Body of pancreas (tissue), 4 donors: ENCODE measurements at regions not wholly inside any gene's neighbourhood (a gene's known extent, or its start where the extent isn't known, plus 50 kb on each side); places are given as distances from the start of the nearest gene placed in this dataset.
"Not testable (repeated sequence)": the region's sequence is repeated elsewhere in the genome, so short reads cannot be mapped to it uniquely, and the experiment has no call there.

Source experiments
- ATAC-seq: fragments of 150-250 bp; one replicate; pipeline ENCODE4 v1.9.1; 2016
- DNase-seq, 4 donors: peaks; one replicate each; pipeline ENCODE4 v3.0.0-alpha.2; 2019
- H3K27ac ChIP-seq, 4 donors: fragments of 200-600 bp; sonication (generic); 1 replicate in 3 of 4; 2 replicates in 1 of 4; pipeline versions ENCODE4 v1.5.1 to v1.6.1; 2016 to 2019; ENCODE audit warnings: mild to moderate bottlenecking in 1 of 4, mixed read lengths in 1 of 4, moderate library complexity in 1 of 4
- H3K27me3 ChIP-seq, 2 donors: fragments of 200-600 bp; sonication (generic); one replicate each; pipeline ENCODE4 v1.6.0; 2016; ENCODE audit warnings: mild to moderate bottlenecking in 1 of 2
- H3K36me3 ChIP-seq, 2 donors: fragments of 200-600 bp; sonication (generic); replicated peaks in 1 of 2; 2 replicates each; pipeline ENCODE4 v1.5.1; 2016; ENCODE audit warnings: low read depth in 2 of 2; ENCODE audit not compliant: insufficient read depth in 1 of 2
- H3K4me1 ChIP-seq: fragments of 200-600 bp; sonication (generic); one replicate; pipeline ENCODE4 v1.6.0; 2016
- H3K4me3 ChIP-seq, 2 donors: fragments of 200-600 bp; sonication (generic); 1 replicate in 1 of 2; 2 replicates in 1 of 2; pipeline ENCODE4 v1.5.1; 2016 to 2019
- H3K9me3 ChIP-seq, 3 donors: fragments of 200-600 bp; sonication (generic); 1 replicate in 2 of 3; 2 replicates in 1 of 3; pipeline ENCODE4 v1.5.1; 2016
- POLR2A ChIP-seq, 3 donors: fragments of 450-650 bp; IDR thresholded peaks; one replicate each; pipeline ENCODE4 v1.6.1; 2016; ENCODE audit warnings: antibody characterized with exemption in 3 of 3, mild to moderate bottlenecking in 2 of 3
- WGBS, 2 donors: methylation state at CpG; one replicate each; pipeline ENCODE4 v1.1.5; 2017; 5-methylcytosine and 5-hydroxymethylcytosine counted together
- intact Hi-C: fragments of 100-400 bp; cut with DNase I; formaldehyde crosslinking; loops from one replicate; pipeline ENCODE4 v1.15.1; 2023
- TF ChIP-seq, protein P1 (sequence below), 7 experiments: fragments of 450-650 bp in 4 of 7; fragments of 200-600 bp in 3 of 7; sonication (generic) in 3 of 7; IDR thresholded peaks; one replicate each; pipeline ENCODE4 v1.5.1; 2016 to 2019; ENCODE audit warnings: antibody characterized with exemption in 7 of 7

DNA sequence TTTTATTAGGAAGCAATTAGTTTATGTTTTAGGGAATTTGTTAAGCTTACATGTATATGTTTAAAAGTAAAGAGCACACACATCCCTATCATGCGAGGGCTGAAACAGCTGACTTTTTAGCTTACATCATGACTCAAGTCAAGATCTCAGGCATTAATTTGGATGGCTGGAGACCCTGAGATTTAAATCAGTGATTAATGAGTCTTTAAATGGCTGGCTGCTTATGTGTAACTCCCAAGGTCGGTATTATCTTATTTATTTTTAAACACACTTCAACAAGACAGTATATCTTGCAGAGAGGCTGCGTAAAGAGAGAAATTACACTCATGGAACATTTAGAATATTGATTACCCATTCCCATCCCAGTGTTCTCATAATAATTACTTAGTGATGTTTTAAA is 169.4 kb downstream of the KBTBD8 start:
- WGBS, 2 donors, result 18 to 25% methylated on average over 3 of the region's 3 CpGs
- H3K4me1 ChIP-seq, result no peaks in the 10 kb centered on the region
- intact Hi-C loops, result no loop called here
- H3K9me3 ChIP-seq, result no peaks in the 10 kb centered on the region
- DNase-seq (no peak), ATAC-seq (no peak)
- H3K27me3 ChIP-seq, result no peaks in the 10 kb centered on the region
- no peaks in the 10 kb centered on the region for H3K36me3 ChIP-seq
- no peak overlapping the region for H3K27ac ChIP-seq
- TF ChIP-seq, protein P1, sequence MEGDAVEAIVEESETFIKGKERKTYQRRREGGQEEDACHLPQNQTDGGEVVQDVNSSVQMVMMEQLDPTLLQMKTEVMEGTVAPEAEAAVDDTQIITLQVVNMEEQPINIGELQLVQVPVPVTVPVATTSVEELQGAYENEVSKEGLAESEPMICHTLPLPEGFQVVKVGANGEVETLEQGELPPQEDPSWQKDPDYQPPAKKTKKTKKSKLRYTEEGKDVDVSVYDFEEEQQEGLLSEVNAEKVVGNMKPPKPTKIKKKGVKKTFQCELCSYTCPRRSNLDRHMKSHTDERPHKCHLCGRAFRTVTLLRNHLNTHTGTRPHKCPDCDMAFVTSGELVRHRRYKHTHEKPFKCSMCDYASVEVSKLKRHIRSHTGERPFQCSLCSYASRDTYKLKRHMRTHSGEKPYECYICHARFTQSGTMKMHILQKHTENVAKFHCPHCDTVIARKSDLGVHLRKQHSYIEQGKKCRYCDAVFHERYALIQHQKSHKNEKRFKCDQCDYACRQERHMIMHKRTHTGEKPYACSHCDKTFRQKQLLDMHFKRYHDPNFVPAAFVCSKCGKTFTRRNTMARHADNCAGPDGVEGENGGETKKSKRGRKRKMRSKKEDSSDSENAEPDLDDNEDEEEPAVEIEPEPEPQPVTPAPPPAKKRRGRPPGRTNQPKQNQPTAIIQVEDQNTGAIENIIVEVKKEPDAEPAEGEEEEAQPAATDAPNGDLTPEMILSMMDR (IDR thresholded peaks at IDR 0.05), result no peak
- no peak for TF ChIP-seq POLR2A (IDR thresholded peaks at IDR 0.05)
- no peak overlapping the region for H3K4me3 ChIP-seq

DNA sequence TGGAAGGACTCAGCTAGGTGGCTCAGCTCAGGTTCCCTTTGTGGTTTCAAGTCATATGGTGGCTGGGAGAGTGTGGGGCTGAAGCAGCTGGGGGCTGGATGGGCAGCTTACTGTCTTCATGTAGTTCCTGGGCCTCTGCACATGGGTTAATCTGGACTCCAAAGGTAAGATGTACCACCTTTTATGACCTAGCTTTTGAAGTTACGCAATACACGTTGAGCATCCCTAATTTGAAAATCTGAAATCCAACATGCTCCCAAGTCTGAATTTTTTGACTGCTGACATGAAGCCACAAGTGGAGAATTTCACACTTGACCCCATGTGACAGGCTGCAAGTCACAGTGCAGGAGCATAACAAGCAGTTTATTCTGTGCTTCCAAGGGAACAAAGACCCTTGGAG is 173.7 kb downstream of the KBTBD8 start:
- ATAC-seq (no peak), DNase-seq (no peak)
- no peaks in the 10 kb centered on the region for H3K4me1 ChIP-seq
- intact Hi-C loops, result no loop called here
- WGBS, 2 donors, result 74 to 81% methylated on average over 2 of the region's 2 CpGs
- no peak overlapping the region for H3K27ac ChIP-seq
- H3K9me3 ChIP-seq, result peaks cover 0 to 13% (median 0%) of the 10 kb centered on the region in 3 donors
- no peak overlapping the region for H3K4me3 ChIP-seq
- H3K36me3 ChIP-seq, result no peaks in the 10 kb centered on the region
- TF ChIP-seq, protein P1 (IDR thresholded peaks at IDR 0.05), result no peak
- TF ChIP-seq POLR2A (IDR thresholded peaks at IDR 0.05), result no peak
- H3K27me3 ChIP-seq, result no peaks in the 10 kb centered on the region

DNA sequence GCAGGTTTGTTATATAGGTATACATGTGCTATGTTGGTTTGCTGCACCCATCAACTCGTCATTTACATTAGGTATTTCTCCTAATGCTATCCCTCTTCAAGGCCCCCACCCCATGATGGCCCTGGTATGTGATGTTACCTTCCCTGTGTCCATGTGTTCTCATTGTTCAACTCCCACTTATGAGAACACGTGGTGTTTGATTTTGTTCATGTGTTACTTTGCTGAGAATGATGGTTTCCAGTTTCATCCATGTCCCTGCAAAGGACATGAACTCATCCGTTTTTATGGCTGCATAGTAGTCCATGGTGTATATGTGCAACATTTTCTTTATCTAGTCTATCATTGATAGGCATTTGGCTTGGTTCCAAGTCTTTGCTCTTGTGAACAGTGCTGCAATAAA is 175.0 kb downstream of the KBTBD8 start:
- H3K4me1 ChIP-seq, intact Hi-C loops, H3K27me3 ChIP-seq, H3K4me3 ChIP-seq, DNase-seq, H3K36me3 ChIP-seq, ATAC-seq, H3K27ac ChIP-seq: not testable (repeated sequence)
- WGBS, 2 donors, result 58 to 61% methylated on average over 3 of the region's 3 CpGs
- H3K9me3 ChIP-seq, result peaks cover 0 to 13% (median 0%) of the 10 kb centered on the region in 3 donors

DNA sequence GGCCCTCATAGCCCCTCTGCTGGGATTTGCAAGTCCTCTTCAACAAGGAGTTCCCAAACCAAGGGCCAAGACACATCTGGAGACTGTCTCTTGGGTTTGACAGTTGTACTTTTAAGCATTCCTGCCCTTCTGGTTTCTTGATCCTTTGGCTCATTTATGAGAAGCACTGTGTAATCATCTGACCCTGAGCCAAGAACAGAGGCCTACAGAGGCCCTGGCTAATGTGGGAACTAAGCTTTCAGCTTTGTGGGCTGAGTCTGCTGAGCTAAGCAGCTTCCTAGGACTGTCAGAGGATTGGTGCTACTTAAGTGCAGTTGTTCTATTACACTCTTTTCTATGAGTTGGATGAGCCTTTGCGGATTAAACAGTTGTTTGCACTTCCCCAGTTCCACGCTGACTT is 178.3 kb downstream of the KBTBD8 start:
- Histone ChIP-seq H3K4me3 (no peak overlapping the region), H3K4me1 (no peaks in the 10 kb centered on the region), H3K36me3 (no peaks in the 10 kb centered on the region), H3K9me3 (peaks cover 0 to 13% (median 0%) of the 10 kb centered on the region in 3 donors), H3K27me3 (no peaks in the 10 kb centered on the region), H3K27ac (no peak overlapping the region)
- peak in 1 of 4 donors; percentile 8 for DNase-seq
- no peak for ATAC-seq
- 68 to 84% methylated on average over 2 of the region's 2 CpGs for WGBS, 2 donors
- intact Hi-C loops, result no loop called here
- TF ChIP-seq, protein P1 (IDR thresholded peaks at IDR 0.05), result no peak
- TF ChIP-seq POLR2A (IDR thresholded peaks at IDR 0.05), result no peak

DNA sequence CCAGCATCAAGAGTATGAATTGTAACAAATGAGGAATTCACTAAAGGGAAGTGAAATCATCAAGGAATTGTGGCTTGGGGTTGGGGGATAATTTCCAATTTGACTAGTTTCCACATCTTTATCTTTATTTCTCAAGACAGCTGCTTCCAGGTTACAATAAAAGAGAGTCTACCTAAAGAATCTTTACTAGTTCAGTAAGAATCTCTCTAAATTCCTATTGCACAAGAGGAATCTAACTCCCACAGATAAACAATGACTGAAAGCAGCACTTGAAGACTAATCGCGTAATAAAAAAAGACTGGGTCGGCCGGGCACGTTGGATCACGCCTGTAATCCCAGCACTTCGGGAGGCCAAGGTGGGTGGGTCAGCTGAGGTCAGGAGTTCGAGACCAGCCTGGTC is 194.4 kb downstream of the KBTBD8 start:
- Histone ChIP-seq H3K36me3 (no peaks in the 10 kb centered on the region), H3K27ac (no peak overlapping the region), H3K4me3 (no peak overlapping the region), H3K4me1 (no peaks in the 10 kb centered on the region), H3K9me3 (peaks cover 0 to 4% (median 0%) of the 10 kb centered on the region in 3 donors), H3K27me3 (no peaks in the 10 kb centered on the region)
- DNase-seq, result no peak
- 77 to 81% methylated on average over 8 of the region's 8 CpGs for WGBS, 2 donors
- intact Hi-C loops, result no loop called here
- TF ChIP-seq, protein P1 (IDR thresholded peaks at IDR 0.05), result no peak
- no peak for TF ChIP-seq POLR2A (IDR thresholded peaks at IDR 0.05)
- ATAC-seq, result no peak
